ENCODE measurements at regions not wholly inside any gene's neighbourhood (a gene's known extent, or its start where the extent isn't known, plus 50 kb on each side); places are given as distances from the start of the nearest gene placed in this dataset.

GRCh38 chr12:88306471-88307069, 164.5 kb downstream of the TMTC3 start:
- ChIA-PET CTCF (interaction anchor here (1.1 to 1.2 kb wide), 2 partner anchors 9 to 58 kb away, joined by 3 to 4 read pairs; no protein-coding TSS in a partner anchor), POLR2A (no interaction called here)
- Histone ChIP-seq H3K27ac (ENCODE audit: extremely low read depth, low read depth, low read length) (no peak overlapping the region), H3K4me1 (ENCODE audit: control insufficient read depth, insufficient read depth, low read length) (no peaks in the 10 kb centered on the region), H3K4me3 (ENCODE audit: low read depth, low read length) (no peak overlapping the region), H3K36me3 (ENCODE audit: control insufficient read depth in 2 of 2, insufficient read depth in 1 of 2, low read length in 2 of 2) (no peaks in the 10 kb centered on the region), H3K9me3 (ENCODE audit: control insufficient read depth, insufficient read depth, low read depth, low read length) (no peaks in the 10 kb centered on the region)
- no peak for TF ChIP-seq MZF1 (tag by site-specific recombination; IDR thresholded peaks at IDR 0.05; ENCODE audit: borderline replicate concordance)
- no peak for TF ChIP-seq PRDM10 (tag by site-specific recombination; IDR thresholded peaks at IDR 0.05)
- no peak for TF ChIP-seq SP3 (tag by site-specific recombination; IDR thresholded peaks at IDR 0.05)
- TF ChIP-seq ZNF202 (tag by site-specific recombination; IDR thresholded peaks at IDR 0.05; ENCODE audit: borderline replicate concordance), result no peak
- no peak for TF ChIP-seq ZNF830 (tag by site-specific recombination; IDR thresholded peaks at IDR 0.05; ENCODE audit: low read depth)
- no peak for TF ChIP-seq ZNF18 (tag by site-specific recombination; IDR thresholded peaks at IDR 0.05)
- no peak for TF ChIP-seq ZNF610 (tag by site-specific recombination; IDR thresholded peaks at IDR 0.05; ENCODE audit: borderline replicate concordance)
- TF ChIP-seq ZBTB21 (tag by site-specific recombination; IDR thresholded peaks at IDR 0.05), result no peak
- no peak for TF ChIP-seq ZNF133 (tag by site-specific recombination; IDR thresholded peaks at IDR 0.05)
- TF ChIP-seq ZNF488 (tag by site-specific recombination; IDR thresholded peaks at IDR 0.05), result no peak
- no peak for TF ChIP-seq ZNF521 (tag by site-specific recombination; IDR thresholded peaks at IDR 0.05)
- no peak for TF ChIP-seq ZBTB44 (tag by site-specific recombination; IDR thresholded peaks at IDR 0.05)
- TF ChIP-seq ZNF214 (tag by site-specific recombination; IDR thresholded peaks at IDR 0.05; ENCODE audit: borderline replicate concordance), result no peak

- Histone ChIP-seq H3K36me3 (ENCODE audit: control insufficient read depth in 2 of 2, insufficient read depth in 1 of 2, low read length in 2 of 2) (no peaks in the 10 kb centered on the region), H3K4me1 (ENCODE audit: control insufficient read depth, insufficient read depth, low read length) (peaks cover 2% of the 10 kb centered on the region; the same call in 1 of the 2 replicates)
- CTCF ChIA-PET, result interaction anchor here (0.6 kb wide), 1 partner anchor 12 kb away, joined by 3 read pairs; no protein-coding TSS in a partner anchor
Observed at GRCh38 chr12:88307961-88308360, 165.9 kb downstream of the TMTC3 start.

More at GRCh38 chr12:88307961-88308360, 165.9 kb downstream of the TMTC3 start:
- Histone ChIP-seq H3K27ac (ENCODE audit: extremely low read depth, low read depth, low read length) (no peak overlapping the region), H3K9me3 (ENCODE audit: control insufficient read depth, insufficient read depth, low read depth, low read length) (no peaks in the 10 kb centered on the region), H3K4me3 (ENCODE audit: low read depth, low read length) (no peak overlapping the region)
- no peak for TF ChIP-seq ZNF704 (tag by site-specific recombination; IDR thresholded peaks at IDR 0.05)
- no peak for TF ChIP-seq PRDM1 (tag by site-specific recombination; IDR thresholded peaks at IDR 0.05)
- TF ChIP-seq ZNF555 (tag by site-specific recombination; conservative IDR thresholded peaks at IDR 0.05), result no peak
- no peak for TF ChIP-seq ZNF792 (tag by site-specific recombination; IDR thresholded peaks at IDR 0.05)
- TF ChIP-seq ZBTB8A (tag by site-specific recombination; IDR thresholded peaks at IDR 0.05), result no peak
- no peak for TF ChIP-seq ZNF114 (tag by site-specific recombination; IDR thresholded peaks at IDR 0.05)
- TF ChIP-seq GLI4 (tag by site-specific recombination; IDR thresholded peaks at IDR 0.05), result no peak
- TF ChIP-seq ZNF670 (tag by site-specific recombination; IDR thresholded peaks at IDR 0.05; ENCODE audit: low read depth), result no peak
- no peak for TF ChIP-seq INSM2 (tag by site-specific recombination; IDR thresholded peaks at IDR 0.05)
- POLR2A ChIA-PET, result no interaction called here
